HL-60 (cell line): ENCODE measurements at regions not wholly inside any gene's neighbourhood (a gene's known extent, or its start where the extent isn't known, plus 50 kb on each side); places are given as distances from the start of the nearest gene placed in this dataset.

ENCODE experiments used
- DNase-seq, 2 experiments: peaks; one replicate each; pipeline ENCODE4 v3.0.0-alpha.2; 2010 to 2020; ENCODE audit warnings: low read depth in 1 of 2, low spot score in 1 of 2
- H3K27ac ChIP-seq: fragments of 250-450 bp; sonication (Bioruptor Pico); replicated peaks from 2 replicates; pipeline ENCODE4 v1.5.1; 2020; ENCODE audit warnings: mild to moderate bottlenecking, moderate library complexity
- H3K27me3 ChIP-seq: fragments of 250-450 bp; sonication (Bioruptor Pico); 2 replicates; pipeline ENCODE4 v1.5.1; 2021; ENCODE audit warnings: mild to moderate bottlenecking, moderate library complexity; ENCODE audit not compliant: insufficient read depth, poor library complexity, severe bottlenecking
- H3K4me3 ChIP-seq: replicated peaks from 2 replicates; pipeline ENCODE4 v1.5.1; 2011; ENCODE audit warnings: mild to moderate bottlenecking, control low read depth, low read length; ENCODE audit not compliant: insufficient read depth
- CTCF ChIP-seq: IDR thresholded peaks from one replicate; pipeline ENCODE4 v1.5.1; 2011; ENCODE audit warnings: low read length, control low read depth, inconsistent platforms; ENCODE audit not compliant: insufficient read depth
- GABPA ChIP-seq: IDR thresholded peaks from 2 replicates; pipeline ENCODE4 v1.6.1; 2012; ENCODE audit warnings: low read depth
- POLR2AphosphoS5 ChIP-seq: IDR thresholded peaks from 2 replicates; pipeline ENCODE4 v1.6.1; 2012; ENCODE audit warnings: low read depth
- REST ChIP-seq: IDR thresholded peaks from 2 replicates; pipeline ENCODE4 v1.6.1; 2012; ENCODE audit warnings: low read depth; ENCODE audit not compliant: insufficient replicate concordance
- SPI1 ChIP-seq: IDR thresholded peaks from 2 replicates; pipeline ENCODE4 v1.6.1; 2012; ENCODE audit warnings: low read depth, mild to moderate bottlenecking, borderline replicate concordance

DNA sequence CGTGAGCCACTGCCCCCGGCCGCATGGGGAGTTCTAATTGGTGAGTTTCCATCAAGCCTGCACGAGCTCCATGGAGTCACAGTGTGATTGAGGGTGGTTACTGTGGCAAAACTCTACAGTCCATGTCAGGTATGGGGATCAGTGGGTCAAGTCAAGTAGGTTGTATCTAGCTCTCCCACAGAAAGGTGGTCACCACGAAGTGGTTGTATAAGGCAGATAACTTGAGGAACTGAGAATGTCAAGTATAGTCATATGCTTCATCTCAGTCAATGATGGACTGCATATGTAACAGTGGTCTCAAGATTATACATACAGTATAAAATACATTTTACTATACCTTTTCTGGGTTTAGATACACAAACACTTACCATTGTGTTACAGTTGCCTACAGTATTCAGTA, 348.6 kb upstream of the ZP4 start:
- Histone ChIP-seq H3K27ac (no peak overlapping the region), H3K27me3 (no peaks in the 10 kb centered on the region), H3K4me3 (no peak overlapping the region)
- DNase-seq: no peak
- TF ChIP-seq SPI1 (no peak), REST (no peak), POLR2AphosphoS5 (no peak), CTCF (no peak), GABPA (no peak)

- H3K4me3 ChIP-seq: no peak overlapping the region
- H3K27me3 ChIP-seq: no peaks in the 10 kb centered on the region
- DNase-seq: no peak
- H3K27ac ChIP-seq: no peak overlapping the region
- no peak for TF ChIP-seq GABPA
- no peak for TF ChIP-seq SPI1
- no peak for TF ChIP-seq CTCF
- TF ChIP-seq REST: no peak
- TF ChIP-seq POLR2AphosphoS5: no peak
These were observed 343.2 kb upstream of the ZP4 start for GRCh38 chr1:238233966-238234365.

- DNase-seq: no peak
- TF ChIP-seq SPI1 (no peak), CTCF (no peak), POLR2AphosphoS5 (no peak), REST (no peak), GABPA (no peak)
- Histone ChIP-seq H3K4me3 (no peak overlapping the region), H3K27ac (no peak overlapping the region), H3K27me3 (no peaks in the 10 kb centered on the region)
These were observed 341.5 kb upstream of the ZP4 start for GRCh38 chr1:238232084-238232710.
